ENCODE measurements at regions not wholly inside any gene's neighbourhood (a gene's known extent, or its start where the extent isn't known, plus 50 kb on each side); places are given as distances from the start of the nearest gene placed in this dataset.

- TF ChIP-seq POLR2A (IDR thresholded peaks at IDR 0.05) (no peak), CTCF (IDR thresholded peaks at IDR 0.05) (no peak)
Measured at GRCh38 chr2:217150236-217150635, 290.4 kb upstream of the TNP1 start.
